ENCODE measurements at regions not wholly inside any gene's neighbourhood (a gene's known extent, or its start where the extent isn't known, plus 50 kb on each side); places are given as distances from the start of the nearest gene placed in this dataset.
"Not testable (repeated sequence)": the region's sequence is repeated elsewhere in the genome, so short reads cannot be mapped to it uniquely, and the experiment has no call there.

- peak; percentile 79 for DNase-seq
Measured at GRCh38 chr2:7094231-7094741, 177.1 kb downstream of the RNF144A start.

GRCh38 chr2:7096726-7097352, 179.6 kb downstream of the RNF144A start:
- no peak for DNase-seq

GRCh38 chr2:7097353-7097895, 180.2 kb downstream of the RNF144A start:
- DNase-seq: peak; percentile 51

- DNase-seq: no peak
Measured at GRCh38 chr2:7098816-7099215, 181.6 kb downstream of the RNF144A start.

- not testable (repeated sequence) for DNase-seq
Measured at GRCh38 chr2:7099687-7100086, 182.5 kb downstream of the RNF144A start.

GRCh38 chr2:7102826-7103225, 185.6 kb downstream of the RNF144A start:
- no peak for DNase-seq

GRCh38 chr2:7108792-7109532, 191.8 kb downstream of the RNF144A start:
- DNase-seq: no peak

GRCh38 chr2:7109533-7109885, 192.3 kb downstream of the RNF144A start:
- no peak for DNase-seq

GRCh38 chr2:7111626-7112025, 194.4 kb downstream of the RNF144A start:
- no peak for DNase-seq

GRCh38 chr2:7115364-7115763, 198.2 kb downstream of the RNF144A start:
- DNase-seq: no peak

- no peak for DNase-seq
Measured at GRCh38 chr2:7115906-7116305, 198.7 kb downstream of the RNF144A start.

- no peak for DNase-seq
Measured at GRCh38 chr2:7116511-7116910, 199.3 kb downstream of the RNF144A start.

- DNase-seq: no peak
Measured at GRCh38 chr2:7117076-7117475, 199.9 kb downstream of the RNF144A start.

GRCh38 chr2:7118606-7119131, 201.5 kb downstream of the RNF144A start:
- DNase-seq: no peak

GRCh38 chr2:7119132-7119835, 202.1 kb downstream of the RNF144A start:
- DNase-seq: peak; percentile 67

GRCh38 chr2:7121851-7122250, 204.6 kb downstream of the RNF144A start:
- no peak for DNase-seq

- DNase-seq: no peak
Measured at GRCh38 chr2:7127156-7127555, 209.9 kb downstream of the RNF144A start.

GRCh38 chr2:7127687-7128086, 210.5 kb downstream of the RNF144A start:
- no peak for DNase-seq

- DNase-seq: no peak
Measured at GRCh38 chr2:7131261-7131660, 214.0 kb downstream of the RNF144A start.

GRCh38 chr2:7132753-7133152, 215.5 kb downstream of the RNF144A start:
- no peak for DNase-seq

GRCh38 chr2:7133521-7133920, 216.3 kb downstream of the RNF144A start:
- DNase-seq: peak; percentile 73

GRCh38 chr2:7140306-7140705, 223.1 kb downstream of the RNF144A start:
- no peak for DNase-seq

GRCh38 chr2:7145707-7146106, 228.5 kb downstream of the RNF144A start:
- DNase-seq: no peak

Data from fibroblast of skin of scalp (primary cell).